HG03460 (cell line): ENCODE measurements at regions not wholly inside any gene's neighbourhood (a gene's known extent, or its start where the extent isn't known, plus 50 kb on each side); places are given as distances from the start of the nearest gene placed in this dataset.
"Not testable (repeated sequence)": the region's sequence is repeated elsewhere in the genome, so short reads cannot be mapped to it uniquely, and the experiment has no call there.

ENCODE experiments used
- ATAC-seq: cut with Tn5 transposase; IDR thresholded peaks from one replicate; pipeline ENCODE4 v1.9.1; 2021; ENCODE audit not compliant: unreplicated experiment

- ATAC-seq = no peak
Observed at GRCh38 chr5:99081711-99082110, 152.9 kb upstream of the CHD1 start.

- no peak for ATAC-seq
Observed at GRCh38 chr5:99076723-99077640, 148.2 kb upstream of the CHD1 start.

- ATAC-seq = no peak
Observed at GRCh38 chr5:99072846-99073245, 144.0 kb upstream of the CHD1 start.

- no peak for ATAC-seq
Observed at GRCh38 chr5:99070822-99071221, 142.0 kb upstream of the CHD1 start.

- no peak for ATAC-seq
Observed at GRCh38 chr5:99070362-99070761, 141.6 kb upstream of the CHD1 start.

GRCh38 chr5:99068944-99069650 is 140.3 kb upstream of the CHD1 start:
- peak; percentile 66 for ATAC-seq

- no peak for ATAC-seq
Observed at GRCh38 chr5:99063737-99064136, 134.9 kb upstream of the CHD1 start.

GRCh38 chr5:99061711-99062110 is 132.9 kb upstream of the CHD1 start:
- ATAC-seq = no peak

- no peak for ATAC-seq
Observed at GRCh38 chr5:99061299-99061698, 132.5 kb upstream of the CHD1 start.

- peak; percentile 71 for ATAC-seq
Observed at GRCh38 chr5:99060306-99061261, 131.8 kb upstream of the CHD1 start.

- peak; percentile 49 for ATAC-seq
Observed at GRCh38 chr5:99059685-99060084, 130.9 kb upstream of the CHD1 start.

- ATAC-seq = no peak
Observed at GRCh38 chr5:99058466-99058865, 129.7 kb upstream of the CHD1 start.

GRCh38 chr5:99054972-99055371 is 126.2 kb upstream of the CHD1 start:
- peak; percentile 43 for ATAC-seq

GRCh38 chr5:99045871-99046270 is 117.1 kb upstream of the CHD1 start:
- ATAC-seq = no peak

GRCh38 chr5:99043257-99043656 is 114.5 kb upstream of the CHD1 start:
- ATAC-seq = not testable (repeated sequence)

- no peak for ATAC-seq
Observed at GRCh38 chr5:99037668-99038067, 108.9 kb upstream of the CHD1 start.

- ATAC-seq = no peak
Observed at GRCh38 chr5:99035942-99036341, 107.1 kb upstream of the CHD1 start.

- ATAC-seq = no peak
Observed at GRCh38 chr5:99034336-99034735, 105.5 kb upstream of the CHD1 start.

GRCh38 chr5:99033014-99033900 is 104.5 kb upstream of the CHD1 start:
- ATAC-seq = no peak
